Heart left ventricle (tissue), 16 donors: ENCODE measurements at regions not wholly inside any gene's neighbourhood (a gene's known extent, or its start where the extent isn't known, plus 50 kb on each side); places are given as distances from the start of the nearest gene placed in this dataset.

Experiments used
- ATAC-seq, 4 donors: fragments of 200-7000 bp; cut with Tn5 transposase; one replicate each; pipeline ENCODE4 v1.9.1; 2020 to 2022; ENCODE audit warnings: moderate library complexity in 4 of 4, mild to moderate bottlenecking in 3 of 4, moderate number of reproducible peaks in 1 of 4
- DNase-seq, 5 donors: peaks; one replicate each; pipeline ENCODE4 v3.0.0-alpha.2; 2020
- H3K27ac ChIP-seq, 12 donors: fragments of 200-600 bp; sonication (generic) in 4 of 12; one replicate each; pipeline versions ENCODE4 v1.5.0 to v1.8.0; 2016 to 2022; ENCODE audit warnings: mild to moderate bottlenecking in 2 of 12
- H3K27me3 ChIP-seq, 9 donors: fragments of 200-600 bp; sonication (generic) in 2 of 9; one replicate each; pipeline versions ENCODE4 v1.5.1 to v1.8.0; 2016 to 2022; ENCODE audit warnings: mild to moderate bottlenecking in 3 of 9
- H3K36me3 ChIP-seq, 9 donors: fragments of 200-600 bp; sonication (generic) in 2 of 9; one replicate each; pipeline versions ENCODE4 v1.5.0 to v1.8.0; 2018 to 2022; ENCODE audit warnings: mild to moderate bottlenecking in 2 of 9
- H3K4me1 ChIP-seq, 12 donors: fragments of 200-600 bp; sonication (generic) in 4 of 12; one replicate each; pipeline versions ENCODE4 v1.5.0 to v1.8.0; 2016 to 2022; ENCODE audit warnings: mild to moderate bottlenecking in 3 of 12
- H3K4me3 ChIP-seq, 12 donors: fragments of 200-600 bp; sonication (generic) in 4 of 12; one replicate each; pipeline versions ENCODE4 v1.5.0 to v1.8.0; 2017 to 2022; ENCODE audit warnings: mild to moderate bottlenecking in 9 of 12, moderate library complexity in 4 of 12
- H3K9me3 ChIP-seq, 12 donors: fragments of 200-600 bp; sonication (generic) in 4 of 12; one replicate each; pipeline versions ENCODE4 v1.5.0 to v1.8.0; 2016 to 2022; ENCODE audit warnings: mild to moderate bottlenecking in 1 of 12
- POLR2A ChIP-seq, 2 donors: fragments of 450-650 bp; IDR thresholded peaks; one replicate each; pipeline ENCODE4 v1.6.1; 2017; ENCODE audit warnings: antibody characterized with exemption in 2 of 2, mild to moderate bottlenecking in 2 of 2, moderate library complexity in 2 of 2
- WGBS, 4 donors: extraction: QIAGEN DNeasy Blood & Tissue Kit in 2 of 4; methylation state at CpG; one replicate each; pipeline versions ENCODE4 v1.1.5 to v1.1.7; 2013 to 2018; 5-methylcytosine and 5-hydroxymethylcytosine counted together
- intact Hi-C, 10 donors: fragments of 100-400 bp; cut with DNase I; formaldehyde crosslinking; loops; one replicate each; pipeline versions ENCODE4 v1.11.1 to v1.14.2; 2022
- TF ChIP-seq, protein P1 (sequence below), 12 donors: fragments of 200-600 bp; sonication (generic) in 4 of 12; IDR thresholded peaks; one replicate each; pipeline versions ENCODE4 v1.5.0 to v1.8.0; 2018 to 2022; ENCODE audit warnings: antibody characterized with exemption in 12 of 12, mild to moderate bottlenecking in 5 of 12
- donor health status: ischemic (EF 13 %, LVEDD 7.1; RV severe dilation, severe dysfunction).
- donor health status: healthy with polysubstance abuse.
- donor health status: DM: no; HTN: yes; CAD: no.
- donor health status: DM: no; HTN: no; CAD: no.
- donor health status: ischemic (EF 25% LVEDD 6.9; RV normal size, moderate dysfunction).
- donor health status: ischemic (EF 25% LVEDD 5.7; RV mildly dilated, moderate dysfunction).
- donor health status: healthy.
- donor health status: DM: yes; HTN: yes; CAD: no.
- donor health status: ischemic (EF 35%, LVEDD 5.7; RV mildly dilated, moderate dysfunction).
- donor health status: nonischemic (EF 11% LVEDD 7.7; RV severe dilation, severe dysfunction).
- donor health status: DM: yes; HTN: yes; CAD: no.
- donor health status: PGD.
- donor health status: ischemic (EF 29% LVEDD 5.4; RV normal size, mild dysfunction).
- donor health status: nonischemic (EF 23%, LVEDD 6.1; RV moderate dilation, normal function).

- WGBS, 4 donors, result 87 to 95% (median 89%) methylated on average over 3 of the region's 3 CpGs
- intact Hi-C loops, result no loop called here
- Histone ChIP-seq H3K27me3 (no peaks in the 10 kb centered on the region), H3K4me1 (peaks cover 0 to 10% (median under 1%) of the 10 kb centered on the region in 12 donors), H3K4me3 (no peak overlapping the region), H3K27ac (peak overlapping the region in 3 of 12 donors; percentile 13 to 24 (median 14)), H3K9me3 (no peaks in the 10 kb centered on the region), H3K36me3 (no peaks in the 10 kb centered on the region)
- DNase-seq, result no peak
- no peak for TF ChIP-seq POLR2A (IDR thresholded peaks at IDR 0.05)
- no peak for ATAC-seq
Measured at GRCh38 chr2:176753205-176753604, 459.4 kb upstream of the HNRNPA3 start.

GRCh38 chr2:176753752-176754474, 458.7 kb upstream of the HNRNPA3 start:
- Histone ChIP-seq H3K27me3 (no peaks in the 10 kb centered on the region), H3K36me3 (no peaks in the 10 kb centered on the region), H3K4me1 (peaks cover 0 to 10% (median 0%) of the 10 kb centered on the region in 12 donors), H3K4me3 (no peak overlapping the region), H3K27ac (peak overlapping the region in 3 of 12 donors; percentile 13 to 24 (median 14)), H3K9me3 (no peaks in the 10 kb centered on the region)
- DNase-seq (peak in 2 of 5 donors; percentile 32 to 34), ATAC-seq (peak in 3 of 4 donors; percentile 49 to 71 (median 68))
- TF ChIP-seq, protein P1, sequence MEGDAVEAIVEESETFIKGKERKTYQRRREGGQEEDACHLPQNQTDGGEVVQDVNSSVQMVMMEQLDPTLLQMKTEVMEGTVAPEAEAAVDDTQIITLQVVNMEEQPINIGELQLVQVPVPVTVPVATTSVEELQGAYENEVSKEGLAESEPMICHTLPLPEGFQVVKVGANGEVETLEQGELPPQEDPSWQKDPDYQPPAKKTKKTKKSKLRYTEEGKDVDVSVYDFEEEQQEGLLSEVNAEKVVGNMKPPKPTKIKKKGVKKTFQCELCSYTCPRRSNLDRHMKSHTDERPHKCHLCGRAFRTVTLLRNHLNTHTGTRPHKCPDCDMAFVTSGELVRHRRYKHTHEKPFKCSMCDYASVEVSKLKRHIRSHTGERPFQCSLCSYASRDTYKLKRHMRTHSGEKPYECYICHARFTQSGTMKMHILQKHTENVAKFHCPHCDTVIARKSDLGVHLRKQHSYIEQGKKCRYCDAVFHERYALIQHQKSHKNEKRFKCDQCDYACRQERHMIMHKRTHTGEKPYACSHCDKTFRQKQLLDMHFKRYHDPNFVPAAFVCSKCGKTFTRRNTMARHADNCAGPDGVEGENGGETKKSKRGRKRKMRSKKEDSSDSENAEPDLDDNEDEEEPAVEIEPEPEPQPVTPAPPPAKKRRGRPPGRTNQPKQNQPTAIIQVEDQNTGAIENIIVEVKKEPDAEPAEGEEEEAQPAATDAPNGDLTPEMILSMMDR (IDR thresholded peaks at IDR 0.05), result no peak
- no peak for TF ChIP-seq POLR2A (IDR thresholded peaks at IDR 0.05)
- 50 to 70% (median 54%) methylated on average over 2 of the region's 2 CpGs for WGBS, 4 donors
- intact Hi-C loops, result no loop called here

GRCh38 chr2:176755537-176756135, 457.0 kb upstream of the HNRNPA3 start:
- Histone ChIP-seq H3K27ac (no peak overlapping the region), H3K9me3 (no peaks in the 10 kb centered on the region), H3K4me3 (no peak overlapping the region), H3K4me1 (peaks cover 0 to 10% (median 0%) of the 10 kb centered on the region in 12 donors), H3K36me3 (no peaks in the 10 kb centered on the region), H3K27me3 (no peaks in the 10 kb centered on the region)
- TF ChIP-seq, protein P1 (IDR thresholded peaks at IDR 0.05), result no peak
- no peak for TF ChIP-seq POLR2A (IDR thresholded peaks at IDR 0.05)
- ATAC-seq (no peak), DNase-seq (no peak)
- 79 to 90% (median 87%) methylated on average over 4 of the region's 4 CpGs for WGBS, 4 donors
- intact Hi-C loops, result no loop called here

GRCh38 chr2:176758426-176758825, 454.2 kb upstream of the HNRNPA3 start:
- peaks cover 0 to 6% (median 0%) of the 10 kb centered on the region in 12 donors for H3K4me1 ChIP-seq
- TF ChIP-seq, protein P1 (IDR thresholded peaks at IDR 0.05), result no peak
- no peak for TF ChIP-seq POLR2A (IDR thresholded peaks at IDR 0.05)
- H3K27ac ChIP-seq, result no peak overlapping the region
- H3K4me3 ChIP-seq, result no peak overlapping the region
- ATAC-seq (no peak), DNase-seq (no peak)
- WGBS, 4 donors, result 74 to 85% (median 80%) methylated on average over 3 of the region's 3 CpGs
- no peaks in the 10 kb centered on the region for H3K36me3 ChIP-seq
- intact Hi-C loops, result no loop called here
- H3K9me3 ChIP-seq, result no peaks in the 10 kb centered on the region
- H3K27me3 ChIP-seq, result no peaks in the 10 kb centered on the region
